BJ (cell line): ENCODE measurements at regions not wholly inside any gene's neighbourhood (a gene's known extent, or its start where the extent isn't known, plus 50 kb on each side); places are given as distances from the start of the nearest gene placed in this dataset.

Source experiments
- CTCF ChIA-PET: fragments of 350-600 bp; formaldehyde crosslinking; extraction: SDS; loops from one replicate; lab custom pipeline; 2021; ENCODE audit warnings: antibody characterized with exemption, inconsistent platforms; lab: Yijun Ruan, JAX
- POLR2A ChIA-PET: fragments of 300-600 bp; sonication (Branson Sonifier 250); formaldehyde crosslinking; extraction: SDS; loops from one replicate; lab custom pipeline; 2021; ENCODE audit warnings: antibody characterized with exemption; lab: Charles Lee
- DNase-seq: peaks from one replicate; pipeline ENCODE4 v3.0.0-alpha.2; 2011; ENCODE audit warnings: low read depth
- H3K27me3 ChIP-seq: 2 replicates; pipeline ENCODE4 v1.6.0; 2011; ENCODE audit warnings: low read length; ENCODE audit not compliant: control insufficient read depth, insufficient read depth
- H3K36me3 ChIP-seq: 2 replicates; pipeline ENCODE4 v1.5.1; 2011; ENCODE audit warnings: low read length; ENCODE audit not compliant: control insufficient read depth, insufficient read depth
- H3K4me3 ChIP-seq: 2 replicates; pipeline ENCODE4 v1.5.1; 2011; ENCODE audit warnings: low read depth, mild to moderate bottlenecking, control low read depth, low read length
- TF ChIP-seq, protein P1 (sequence below): IDR thresholded peaks from 2 replicates; pipeline ENCODE4 v1.5.1; 2011; ENCODE audit warnings: low read depth, mild to moderate bottlenecking, control low read depth, inconsistent platforms, low read length, moderate library complexity; ENCODE audit not compliant: insufficient read depth

DNA sequence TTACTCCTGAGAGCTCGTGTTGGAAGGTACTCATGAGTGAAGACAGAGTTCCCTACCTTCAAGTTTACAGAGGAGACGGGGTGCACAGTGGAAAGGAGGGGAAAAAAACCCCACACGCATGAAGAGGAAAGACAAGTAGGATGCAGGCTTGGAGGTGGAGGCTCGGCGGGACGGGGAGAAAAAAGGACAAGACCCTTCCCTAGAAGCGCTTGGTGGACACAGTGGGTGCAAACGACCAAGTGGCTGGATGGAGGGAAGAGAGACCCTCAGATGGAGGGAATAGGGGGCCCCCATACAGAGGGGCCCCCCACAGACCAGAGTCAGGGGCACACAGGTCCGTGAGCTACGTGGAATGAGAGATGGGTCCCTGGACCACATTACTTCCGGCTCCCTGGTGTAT lies 380.1 kb downstream of the SHANK2 start:
- Histone ChIP-seq H3K36me3 (no peaks in the 10 kb centered on the region), H3K27me3 (no peaks in the 10 kb centered on the region), H3K4me3 (no peak overlapping the region)
- TF ChIP-seq, protein P1, sequence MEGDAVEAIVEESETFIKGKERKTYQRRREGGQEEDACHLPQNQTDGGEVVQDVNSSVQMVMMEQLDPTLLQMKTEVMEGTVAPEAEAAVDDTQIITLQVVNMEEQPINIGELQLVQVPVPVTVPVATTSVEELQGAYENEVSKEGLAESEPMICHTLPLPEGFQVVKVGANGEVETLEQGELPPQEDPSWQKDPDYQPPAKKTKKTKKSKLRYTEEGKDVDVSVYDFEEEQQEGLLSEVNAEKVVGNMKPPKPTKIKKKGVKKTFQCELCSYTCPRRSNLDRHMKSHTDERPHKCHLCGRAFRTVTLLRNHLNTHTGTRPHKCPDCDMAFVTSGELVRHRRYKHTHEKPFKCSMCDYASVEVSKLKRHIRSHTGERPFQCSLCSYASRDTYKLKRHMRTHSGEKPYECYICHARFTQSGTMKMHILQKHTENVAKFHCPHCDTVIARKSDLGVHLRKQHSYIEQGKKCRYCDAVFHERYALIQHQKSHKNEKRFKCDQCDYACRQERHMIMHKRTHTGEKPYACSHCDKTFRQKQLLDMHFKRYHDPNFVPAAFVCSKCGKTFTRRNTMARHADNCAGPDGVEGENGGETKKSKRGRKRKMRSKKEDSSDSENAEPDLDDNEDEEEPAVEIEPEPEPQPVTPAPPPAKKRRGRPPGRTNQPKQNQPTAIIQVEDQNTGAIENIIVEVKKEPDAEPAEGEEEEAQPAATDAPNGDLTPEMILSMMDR = no peak
- POLR2A ChIA-PET = no interaction called here
- no peak for DNase-seq
- CTCF ChIA-PET = no interaction called here

DNA sequence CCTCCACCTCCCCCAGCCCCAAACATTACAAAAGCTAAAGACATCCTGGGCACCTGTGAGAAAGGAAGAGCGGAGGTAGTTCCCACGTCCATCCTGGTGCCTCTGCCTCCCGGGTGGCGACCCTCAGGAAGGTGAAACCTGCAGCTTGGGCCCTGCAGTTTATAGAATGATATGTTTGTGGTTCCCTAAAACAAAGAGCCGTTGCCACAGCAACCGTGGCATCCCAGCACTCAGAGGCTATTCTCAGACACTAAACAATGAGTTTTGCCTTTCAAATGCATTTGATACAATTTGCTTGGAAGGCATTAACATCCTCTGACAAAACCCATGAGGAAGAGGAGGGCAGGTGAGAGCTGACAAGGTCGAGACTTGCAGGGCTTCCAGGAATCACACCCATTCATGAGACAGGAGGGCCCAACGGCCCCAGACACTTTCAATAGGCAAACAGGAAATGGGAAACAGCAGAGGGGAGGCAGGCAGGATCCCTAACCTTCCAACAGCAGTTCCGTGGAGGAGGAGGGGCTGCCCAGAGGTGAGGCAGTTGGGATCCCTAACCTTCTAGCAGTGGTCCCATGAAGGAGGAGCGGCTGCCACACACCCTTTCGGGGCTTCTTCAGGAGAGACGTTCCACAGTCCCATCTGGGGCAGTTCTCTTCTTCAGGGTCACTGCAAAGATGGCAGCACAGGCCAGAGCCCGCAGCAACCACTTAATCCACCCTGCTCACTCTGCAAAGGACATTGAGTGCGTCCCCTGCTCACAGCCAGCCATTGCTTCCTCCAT lies 379.2 kb downstream of the SHANK2 start:
- Histone ChIP-seq H3K36me3 (no peaks in the 10 kb centered on the region), H3K4me3 (no peak overlapping the region), H3K27me3 (no peaks in the 10 kb centered on the region)
- ChIA-PET POLR2A (no interaction called here), CTCF (no interaction called here)
- DNase-seq = no peak
- TF ChIP-seq, protein P1 = no peak

DNA sequence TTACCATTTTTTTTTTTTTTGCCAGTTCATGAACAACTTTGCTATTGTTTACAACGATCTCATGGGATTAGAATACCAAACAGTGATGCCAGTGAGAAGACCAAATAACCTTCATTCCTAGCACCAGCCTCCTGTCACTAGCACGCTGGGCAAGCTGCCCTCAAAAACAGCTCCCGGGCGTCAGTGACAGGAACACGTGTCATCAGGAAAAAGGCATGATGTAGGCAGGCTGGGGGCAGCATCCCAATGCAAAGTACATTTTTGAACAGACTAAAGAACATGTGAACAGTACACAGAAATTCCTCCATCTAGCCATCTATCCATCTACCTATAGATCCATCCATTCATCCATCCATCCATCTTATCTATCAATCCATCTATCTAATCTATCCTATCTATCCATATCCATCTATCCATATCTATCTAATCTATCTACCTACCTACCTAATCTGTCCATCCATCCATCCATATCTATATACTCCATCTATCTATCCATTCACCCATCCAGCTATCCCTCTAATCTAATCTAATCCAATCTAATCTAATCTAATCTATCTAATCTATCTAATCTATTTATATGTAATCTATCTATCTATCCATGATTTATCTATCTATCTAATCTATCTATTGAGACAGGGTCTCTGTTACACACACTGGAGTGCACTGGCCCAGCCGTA lies 378.5 kb downstream of the SHANK2 start:
- CTCF ChIA-PET = no interaction called here
- H3K4me3 ChIP-seq = no peak overlapping the region
- no peaks in the 10 kb centered on the region for H3K36me3 ChIP-seq
- POLR2A ChIA-PET = no interaction called here
- no peak for DNase-seq
- TF ChIP-seq, protein P1 = no peak
- no peaks in the 10 kb centered on the region for H3K27me3 ChIP-seq

DNA sequence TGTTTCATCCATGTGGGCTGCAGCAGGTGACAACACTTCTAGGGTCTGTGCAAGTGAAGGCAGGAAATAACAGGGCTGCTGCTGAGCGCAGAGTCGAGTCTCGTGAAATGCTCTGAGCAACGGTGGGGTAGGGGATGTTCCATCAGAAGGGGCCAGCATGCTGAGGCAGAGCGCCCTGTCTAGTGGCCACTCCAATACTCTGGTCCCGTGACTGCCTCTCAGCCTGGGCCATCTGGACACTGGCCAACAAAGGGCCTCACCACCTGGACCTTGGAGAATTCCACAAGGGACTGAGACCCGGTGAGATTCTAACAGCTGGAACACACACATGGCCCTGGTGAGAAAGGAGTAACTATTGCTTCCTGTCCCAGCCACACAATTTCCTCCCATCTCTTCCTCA lies 375.7 kb downstream of the SHANK2 start:
- ChIA-PET POLR2A (no interaction called here), CTCF (no interaction called here)
- Histone ChIP-seq H3K36me3 (no peaks in the 10 kb centered on the region), H3K4me3 (no peak overlapping the region), H3K27me3 (no peaks in the 10 kb centered on the region)
- TF ChIP-seq, protein P1 = no peak
- DNase-seq = no peak

DNA sequence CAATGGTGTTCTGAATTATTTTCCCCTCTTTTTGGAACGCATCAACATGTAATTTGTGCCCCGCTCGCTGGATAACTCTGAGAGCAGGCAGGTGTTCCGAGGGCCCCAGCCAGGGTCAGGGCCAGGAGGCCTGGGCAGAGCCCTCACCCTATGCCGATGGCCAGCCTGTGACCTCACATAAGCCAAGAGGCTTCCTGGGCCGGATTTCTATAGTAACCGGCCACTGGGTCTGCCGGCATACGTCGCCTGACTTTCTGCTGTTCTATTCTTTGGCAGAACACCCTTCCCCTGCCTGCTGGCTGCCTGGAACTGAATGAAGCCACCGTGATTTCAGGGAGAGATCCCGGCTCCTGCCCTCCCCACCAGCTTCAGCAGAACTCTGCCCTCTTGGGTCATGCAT lies 375.2 kb downstream of the SHANK2 start:
- ChIA-PET CTCF (no interaction called here), POLR2A (no interaction called here)
- no peak overlapping the region for H3K4me3 ChIP-seq
- DNase-seq = no peak
- H3K36me3 ChIP-seq = no peaks in the 10 kb centered on the region
- no peaks in the 10 kb centered on the region for H3K27me3 ChIP-seq
- TF ChIP-seq, protein P1 = no peak
